PC-3 (cell line): ENCODE measurements at regions not wholly inside any gene's neighbourhood (a gene's known extent, or its start where the extent isn't known, plus 50 kb on each side); places are given as distances from the start of the nearest gene placed in this dataset.

ENCODE experiments used
- CTCF ChIP-seq: fragments of 300-600 bp; sonication (generic); conservative IDR thresholded peaks from 2 replicates; pipeline ENCODE4 v1.5.1; 2017; ENCODE audit warnings: antibody characterized with exemption, low read depth, mild to moderate bottlenecking, low read length
- EZH2 ChIP-seq: fragments of 300-600 bp; sonication (generic); IDR thresholded peaks from one replicate; pipeline ENCODE4 v1.6.1; 2017; ENCODE audit warnings: antibody characterized with exemption, mild to moderate bottlenecking, low read length; ENCODE audit not compliant: unreplicated experiment

GRCh38 chr2:236782938-236783337 is 213.3 kb downstream of the ACKR3 start:
- TF ChIP-seq CTCF (no peak), EZH2 (no peak)
